HG02678 (cell line): ENCODE measurements at regions not wholly inside any gene's neighbourhood (a gene's known extent, or its start where the extent isn't known, plus 50 kb on each side); places are given as distances from the start of the nearest gene placed in this dataset.
"Not testable (repeated sequence)": the region's sequence is repeated elsewhere in the genome, so short reads cannot be mapped to it uniquely, and the experiment has no call there.

Experiments
- ATAC-seq: cut with Tn5 transposase; IDR thresholded peaks from one replicate; pipeline ENCODE4 v1.9.1; 2021; ENCODE audit warnings: mild to moderate bottlenecking, moderate library complexity; ENCODE audit not compliant: unreplicated experiment

GRCh38 chr18:22790545-22791309 lies 142.4 kb upstream of the RBBP8 start:
- no peak for ATAC-seq

DNA sequence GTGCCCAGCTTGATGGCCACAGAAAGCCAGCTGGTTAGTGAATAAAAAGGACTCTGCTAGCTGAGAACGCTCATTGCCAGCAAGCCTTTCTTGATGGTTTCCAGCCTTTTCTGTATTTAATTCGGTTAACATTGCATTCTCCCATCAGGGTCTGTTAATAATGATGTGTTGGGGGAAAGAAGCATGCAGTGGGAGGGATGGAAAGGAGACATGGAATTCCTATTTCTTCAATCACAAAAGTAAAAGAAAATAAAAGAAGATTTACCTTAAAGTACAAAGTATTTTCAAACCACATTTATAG lies 141.9 kb upstream of the RBBP8 start:
- ATAC-seq: no peak

DNA sequence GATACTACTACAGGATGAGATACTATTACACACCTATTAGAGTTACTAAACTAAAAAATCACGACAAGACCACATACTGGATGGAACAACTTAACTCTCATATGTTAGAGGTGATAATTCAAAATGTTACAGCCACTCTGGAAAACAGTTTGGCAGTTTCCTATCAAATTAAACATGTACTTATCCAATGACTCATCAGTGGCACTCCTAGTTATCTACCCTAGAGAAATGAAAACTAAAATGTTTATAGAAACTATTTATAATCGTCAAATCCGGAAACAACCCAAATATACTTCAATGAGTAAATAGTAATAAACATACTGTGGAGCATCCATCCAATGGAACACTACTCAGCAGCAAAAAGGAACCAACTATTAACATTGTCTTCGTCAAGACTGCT lies 137.0 kb upstream of the RBBP8 start:
- no peak for ATAC-seq

- ATAC-seq: no peak
Observed at GRCh38 chr18:22800551-22800951, 132.6 kb upstream of the RBBP8 start.

DNA sequence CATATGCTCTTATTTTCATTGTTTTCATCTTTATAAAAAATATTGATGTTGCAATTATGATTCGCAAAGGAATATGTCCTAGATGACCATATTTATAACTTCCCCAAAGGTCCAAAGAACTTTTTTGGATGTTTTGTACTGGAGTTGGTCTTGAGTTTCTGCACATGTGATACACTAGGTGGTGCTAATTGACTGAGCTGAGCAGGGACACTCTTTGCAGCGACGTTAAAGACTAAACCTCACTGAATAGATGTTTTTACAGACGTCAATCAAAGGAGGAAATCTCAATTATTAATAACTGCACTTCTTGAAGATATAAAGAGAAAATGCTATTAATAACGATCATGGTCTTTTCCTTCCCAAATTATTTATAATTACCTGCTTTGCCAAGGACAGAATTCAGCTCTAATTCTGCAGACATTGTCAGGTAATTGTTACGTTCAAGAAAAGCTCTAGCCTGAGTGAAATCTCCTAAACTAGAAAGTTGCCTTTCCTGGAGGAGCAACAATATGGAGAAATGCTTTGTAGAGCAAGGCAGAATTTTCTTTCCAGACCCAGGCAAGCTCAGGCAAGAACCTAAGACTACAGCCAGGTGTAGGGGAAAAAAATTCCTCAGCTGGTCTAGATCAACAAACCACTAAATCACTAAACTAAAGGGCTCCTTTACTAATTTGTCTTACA lies 119.3 kb upstream of the RBBP8 start:
- no peak for ATAC-seq

DNA sequence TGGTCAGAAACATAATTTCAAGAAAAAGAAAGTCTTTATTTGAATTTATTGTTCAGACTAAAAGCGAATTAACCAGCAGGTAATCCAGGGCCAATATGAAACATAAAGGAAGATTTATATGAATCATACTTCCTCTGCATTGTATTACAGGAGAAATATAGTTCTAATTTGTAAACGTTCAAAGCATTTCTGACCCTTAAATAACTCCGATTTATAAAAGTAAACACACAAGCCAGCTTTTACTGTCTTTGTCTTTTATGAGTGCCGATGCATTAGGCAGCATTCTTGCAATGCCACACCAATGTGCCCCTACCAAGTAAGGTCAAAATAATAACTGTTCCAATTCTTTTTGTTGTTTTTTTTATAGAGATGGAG lies 118.8 kb upstream of the RBBP8 start:
- no peak for ATAC-seq

- no peak for ATAC-seq
Observed at GRCh38 chr18:22816266-22817176, 116.6 kb upstream of the RBBP8 start.

DNA sequence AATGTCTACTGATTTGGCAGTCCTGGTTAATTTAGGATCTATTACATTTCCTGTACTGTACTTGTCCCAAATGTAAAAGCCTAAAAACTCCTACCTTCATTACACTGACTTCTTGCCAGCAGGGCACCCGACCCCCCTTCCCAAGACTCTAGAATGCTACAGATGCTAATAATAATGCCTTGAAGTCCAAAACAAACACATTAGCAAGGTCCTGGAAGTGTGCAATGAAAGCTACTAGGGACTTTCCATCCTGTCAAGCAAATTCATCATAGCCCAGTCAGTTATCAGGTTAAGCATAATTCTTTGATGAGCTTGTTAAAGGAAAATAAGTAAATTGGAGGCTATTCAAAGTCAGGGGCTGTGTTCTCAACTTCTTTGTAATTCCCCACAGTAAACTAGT lies 115.3 kb upstream of the RBBP8 start:
- ATAC-seq: no peak

- ATAC-seq: no peak
Observed at GRCh38 chr18:22822024-22822423, 111.1 kb upstream of the RBBP8 start.

GRCh38 chr18:22822841-22823508 lies 110.2 kb upstream of the RBBP8 start:
- ATAC-seq: peak; percentile 89

DNA sequence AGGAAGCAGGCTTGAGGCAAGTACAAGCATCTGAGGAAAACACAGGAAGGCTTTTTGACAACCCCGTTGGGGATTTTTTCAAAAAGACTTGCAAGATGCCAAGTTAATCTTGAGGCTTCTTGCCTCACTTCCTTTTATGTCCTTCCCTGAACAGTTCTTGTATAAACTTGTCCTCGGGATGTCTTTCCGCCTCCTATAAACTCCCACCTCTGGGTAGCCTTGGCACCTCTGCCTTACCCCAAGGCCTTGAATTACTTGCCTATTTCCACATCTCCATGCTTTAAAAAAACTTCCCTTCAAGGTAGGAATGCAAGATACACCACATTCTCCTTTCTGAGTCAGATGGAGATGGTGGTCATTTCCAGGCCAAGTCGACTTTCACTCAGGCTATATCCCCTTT lies 106.4 kb upstream of the RBBP8 start:
- ATAC-seq: no peak

- no peak for ATAC-seq
Observed at GRCh38 chr18:22827216-22827615, 105.9 kb upstream of the RBBP8 start.

DNA sequence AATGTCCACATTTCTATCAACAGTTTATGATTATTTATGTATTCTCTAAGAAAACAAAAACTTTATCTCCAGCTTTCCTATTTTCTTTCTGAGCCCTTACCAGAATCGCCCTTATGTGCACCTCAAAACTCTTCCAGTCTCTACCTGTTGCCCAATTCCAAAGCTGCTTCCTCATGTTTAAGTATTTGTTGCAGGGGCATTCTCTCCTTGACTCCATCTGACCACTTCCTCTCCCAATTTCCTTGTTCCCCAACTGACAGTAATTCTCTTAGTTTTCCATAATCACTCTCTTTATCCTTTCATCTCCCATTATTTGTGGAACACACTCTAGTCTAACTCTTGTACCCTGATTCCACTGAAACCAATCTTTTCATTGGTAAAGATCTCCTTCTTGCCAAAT lies 105.4 kb upstream of the RBBP8 start:
- no peak for ATAC-seq

- no peak for ATAC-seq
Observed at GRCh38 chr18:22828171-22828570, 105.0 kb upstream of the RBBP8 start.

DNA sequence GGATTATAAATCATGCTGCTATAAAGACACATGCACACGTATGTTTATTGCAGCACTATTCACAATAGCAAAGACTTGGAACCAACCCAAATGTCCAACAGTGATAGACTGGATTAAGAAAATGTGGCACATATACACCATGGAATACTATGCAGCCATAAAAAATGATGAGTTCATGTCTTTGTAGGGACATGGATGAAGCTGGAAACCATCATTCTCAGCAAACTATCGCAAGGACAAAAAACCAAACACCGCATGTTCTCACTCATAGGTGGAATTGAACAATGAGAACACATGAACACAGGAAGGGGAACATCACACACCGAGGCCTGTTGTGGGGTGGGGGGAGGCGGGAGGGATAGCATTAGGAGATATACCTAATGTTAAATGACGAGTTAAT lies 104.5 kb upstream of the RBBP8 start:
- not testable (repeated sequence) for ATAC-seq

DNA sequence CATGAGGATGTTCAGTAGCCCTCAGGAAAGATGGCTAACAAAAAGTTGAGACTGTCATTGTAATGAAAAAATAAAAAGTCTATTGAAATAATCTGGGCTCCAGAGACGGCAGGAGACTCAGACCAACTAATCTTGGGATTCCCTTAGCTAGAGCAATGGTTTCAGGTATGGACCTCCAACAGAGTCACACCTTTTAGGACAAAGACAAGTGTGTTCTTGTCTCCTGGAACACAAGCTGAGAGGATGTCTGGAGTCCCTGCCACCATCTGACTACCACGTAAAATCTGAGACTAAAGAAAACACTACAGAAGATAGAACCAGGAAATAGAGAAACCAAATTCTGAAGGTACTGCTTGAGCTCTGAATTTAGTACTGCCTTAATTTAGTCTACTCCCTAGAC lies 103.3 kb upstream of the RBBP8 start:
- ATAC-seq: no peak

GRCh38 chr18:22830511-22830910 lies 102.6 kb upstream of the RBBP8 start:
- ATAC-seq: no peak

DNA sequence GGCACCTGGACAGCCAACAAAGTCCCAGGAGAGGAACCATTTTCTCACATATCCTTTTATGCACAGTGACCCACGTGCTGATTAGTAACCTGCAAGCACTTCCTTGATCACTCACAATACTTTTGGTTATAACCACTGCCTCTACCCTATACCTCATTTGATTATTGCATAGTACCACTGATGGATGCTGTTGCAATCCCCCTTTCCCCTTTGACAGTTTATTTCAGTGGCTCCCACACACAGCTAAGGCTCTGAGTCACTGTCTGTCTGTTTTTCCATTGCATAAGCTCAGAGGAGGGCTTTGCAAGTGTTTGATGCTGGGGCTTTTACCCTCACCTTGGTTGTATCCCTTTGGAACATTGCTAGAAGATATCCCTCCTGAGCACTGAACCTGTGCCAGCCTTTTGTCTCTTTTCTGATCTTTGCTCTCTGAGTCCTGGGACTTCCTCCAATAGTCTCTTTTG lies 101.7 kb upstream of the RBBP8 start:
- ATAC-seq: no peak

- no peak for ATAC-seq
Observed at GRCh38 chr18:22836932-22837331, 96.2 kb upstream of the RBBP8 start.

GRCh38 chr18:22838221-22838620 lies 94.9 kb upstream of the RBBP8 start:
- no peak for ATAC-seq

DNA sequence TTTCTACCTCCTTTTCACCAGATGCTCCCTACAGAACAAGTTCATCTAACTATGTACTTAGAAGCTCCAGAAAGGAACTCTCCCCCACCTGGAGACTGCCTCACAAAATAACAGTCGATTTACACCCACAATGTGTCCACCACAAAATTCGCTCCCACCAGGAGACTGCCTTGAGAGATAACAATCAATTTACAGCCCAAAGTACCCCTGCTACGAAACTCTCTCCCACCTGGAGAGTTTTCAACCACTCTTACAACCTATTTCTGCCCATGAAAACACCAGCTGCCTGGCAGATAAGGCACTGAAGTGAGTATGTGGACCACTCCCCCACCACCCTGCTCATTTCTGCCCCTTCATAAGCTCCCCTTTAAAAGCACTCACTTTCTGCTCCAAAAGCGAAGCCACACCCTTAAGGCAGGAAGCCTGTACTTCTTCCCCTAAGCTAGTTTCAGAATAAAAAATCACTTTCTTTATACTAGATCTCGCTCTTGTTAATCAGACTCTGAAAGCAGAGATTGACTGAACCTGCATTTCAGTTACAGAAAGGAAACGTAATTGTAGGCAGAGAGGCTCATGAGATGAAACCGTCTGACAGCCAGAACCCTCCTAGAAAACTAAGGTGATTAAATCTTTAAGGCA lies 94.4 kb upstream of the RBBP8 start:
- no peak for ATAC-seq
